Stimulated activated naive CD8-positive, alpha-beta T cell treated with anti-CD3 and anti-CD28 coated beads, Interleukin-15, amount 100 ng/mL, for 72 hours (primary cell): ENCODE measurements at regions not wholly inside any gene's neighbourhood (a gene's known extent, or its start where the extent isn't known, plus 50 kb on each side); places are given as distances from the start of the nearest gene placed in this dataset.

ENCODE experiments used
- ATAC-seq: fragments of 150-1000 bp; cut with Tn5 transposase; 2 replicates; pipeline ENCODE4 v1.10.0; 2021; ENCODE audit warnings: mild to moderate bottlenecking, moderate library complexity
- DNase-seq, 2 donors: peaks; one replicate each; pipeline ENCODE4 v3.0.0; 2021 to 2022
- H3K27ac Mint-ChIP-seq, 2 donors: one replicate each; pipeline ENCODE4 v1.8.0; 2022; ENCODE audit warnings: mild to moderate bottlenecking in 2 of 2, mixed read lengths in 2 of 2, moderate library complexity in 2 of 2
- H3K27me3 Mint-ChIP-seq: one replicate; pipeline ENCODE4 v1.8.0; 2022; ENCODE audit warnings: mixed read lengths
- H3K4me1 Mint-ChIP-seq: one replicate; pipeline ENCODE4 v1.8.0; 2022; ENCODE audit warnings: mild to moderate bottlenecking, mixed read lengths
- H3K4me3 Mint-ChIP-seq, 2 donors: one replicate each; pipeline ENCODE4 v1.8.0; 2022; ENCODE audit warnings: mild to moderate bottlenecking in 2 of 2, mixed read lengths in 2 of 2, moderate library complexity in 1 of 2
- H3K9me3 Mint-ChIP-seq, 2 donors: one replicate each; pipeline ENCODE4 v1.8.0; 2022; ENCODE audit warnings: mixed read lengths in 2 of 2

- ATAC-seq (no peak), DNase-seq (no peak)
- Mint-ChIP-seq H3K27me3 (no peaks in the 10 kb centered on the region), H3K4me3 (no peak overlapping the region), H3K4me1 (peaks cover 17% of the 10 kb centered on the region), H3K9me3 (peaks cover 4 to 12% of the 10 kb centered on the region in 2 donors), H3K27ac (no peak overlapping the region)
Measured at GRCh38 chr10:88023676-88024075, 160.3 kb downstream of the PTEN start.

- H3K27me3 Mint-ChIP-seq = no peaks in the 10 kb centered on the region
- H3K27ac Mint-ChIP-seq = no peak overlapping the region
- H3K4me3 Mint-ChIP-seq = no peak overlapping the region
- ATAC-seq (no peak), DNase-seq (no peak)
- peaks cover 20% of the 10 kb centered on the region for H3K4me1 Mint-ChIP-seq
- peaks cover 2 to 4% of the 10 kb centered on the region in 2 donors for H3K9me3 Mint-ChIP-seq
Measured at GRCh38 chr10:88026031-88026430, 162.6 kb downstream of the PTEN start.

GRCh38 chr10:88027570-88027969, 164.1 kb downstream of the PTEN start:
- no peak overlapping the region for H3K4me3 Mint-ChIP-seq
- no peak overlapping the region for H3K27ac Mint-ChIP-seq
- DNase-seq (no peak), ATAC-seq (no peak)
- peaks cover 24% of the 10 kb centered on the region for H3K4me1 Mint-ChIP-seq
- no peaks in the 10 kb centered on the region for H3K9me3 Mint-ChIP-seq
- no peaks in the 10 kb centered on the region for H3K27me3 Mint-ChIP-seq

GRCh38 chr10:88028072-88028471, 164.6 kb downstream of the PTEN start:
- ATAC-seq (no peak), DNase-seq (no peak)
- Mint-ChIP-seq H3K4me3 (no peak overlapping the region), H3K9me3 (no peaks in the 10 kb centered on the region), H3K4me1 (peaks cover 19% of the 10 kb centered on the region), H3K27me3 (no peaks in the 10 kb centered on the region), H3K27ac (no peak overlapping the region)

- H3K27me3 Mint-ChIP-seq = no peaks in the 10 kb centered on the region
- ATAC-seq = no peak
- H3K27ac Mint-ChIP-seq = no peak overlapping the region
- peaks cover 17% of the 10 kb centered on the region for H3K4me1 Mint-ChIP-seq
- no peaks in the 10 kb centered on the region for H3K9me3 Mint-ChIP-seq
- DNase-seq = no peak
- no peak overlapping the region for H3K4me3 Mint-ChIP-seq
Measured at GRCh38 chr10:88028654-88029053, 165.2 kb downstream of the PTEN start.

GRCh38 chr10:88032566-88032965, 169.1 kb downstream of the PTEN start:
- Mint-ChIP-seq H3K27me3 (no peaks in the 10 kb centered on the region), H3K4me3 (no peak overlapping the region), H3K27ac (no peak overlapping the region), H3K9me3 (no peaks in the 10 kb centered on the region), H3K4me1 (peaks cover 23% of the 10 kb centered on the region)
- no peak for DNase-seq
- no peak for ATAC-seq

- DNase-seq = no peak
- H3K4me3 Mint-ChIP-seq = no peak overlapping the region
- ATAC-seq = no peak
- H3K9me3 Mint-ChIP-seq = no peaks in the 10 kb centered on the region
- no peak overlapping the region for H3K27ac Mint-ChIP-seq
- H3K4me1 Mint-ChIP-seq = peaks cover 23% of the 10 kb centered on the region
- H3K27me3 Mint-ChIP-seq = no peaks in the 10 kb centered on the region
Measured at GRCh38 chr10:88033385-88033784, 170.0 kb downstream of the PTEN start.

- Mint-ChIP-seq H3K4me3 (no peak overlapping the region), H3K9me3 (no peaks in the 10 kb centered on the region), H3K27me3 (no peaks in the 10 kb centered on the region), H3K4me1 (peaks cover 27% of the 10 kb centered on the region), H3K27ac (no peak overlapping the region)
- ATAC-seq (no peak), DNase-seq (no peak)
Measured at GRCh38 chr10:88033793-88034192, 170.4 kb downstream of the PTEN start.

GRCh38 chr10:88036126-88036525, 172.7 kb downstream of the PTEN start:
- H3K9me3 Mint-ChIP-seq = no peaks in the 10 kb centered on the region
- no peaks in the 10 kb centered on the region for H3K27me3 Mint-ChIP-seq

GRCh38 chr10:88037623-88038022, 174.2 kb downstream of the PTEN start:
- H3K4me3 Mint-ChIP-seq = peak overlapping the region; percentile 2 to 20
- no peaks in the 10 kb centered on the region for H3K27me3 Mint-ChIP-seq
- peaks cover 21% of the 10 kb centered on the region for H3K4me1 Mint-ChIP-seq
- H3K9me3 Mint-ChIP-seq = no peaks in the 10 kb centered on the region
- ATAC-seq = no peak
- DNase-seq = no peak
- no peak overlapping the region for H3K27ac Mint-ChIP-seq

More at GRCh38 chr10:88036126-88036525, 172.7 kb downstream of the PTEN start:
- no peak overlapping the region for H3K27ac Mint-ChIP-seq
- ATAC-seq (no peak), DNase-seq (no peak)
- no peak overlapping the region for H3K4me3 Mint-ChIP-seq
- peaks cover 24% of the 10 kb centered on the region for H3K4me1 Mint-ChIP-seq

- DNase-seq (no peak), ATAC-seq (no peak)
- H3K4me3 Mint-ChIP-seq = no peak overlapping the region
- H3K27ac Mint-ChIP-seq = no peak overlapping the region
- H3K27me3 Mint-ChIP-seq = no peaks in the 10 kb centered on the region
- H3K4me1 Mint-ChIP-seq = peaks cover 21% of the 10 kb centered on the region
- H3K9me3 Mint-ChIP-seq = no peaks in the 10 kb centered on the region
Measured at GRCh38 chr10:88038268-88038667, 174.8 kb downstream of the PTEN start.

GRCh38 chr10:88039496-88040200, 176.2 kb downstream of the PTEN start:
- DNase-seq (no peak), ATAC-seq (no peak)
- Mint-ChIP-seq H3K4me3 (no peak overlapping the region), H3K27me3 (no peaks in the 10 kb centered on the region), H3K9me3 (no peaks in the 10 kb centered on the region), H3K27ac (no peak overlapping the region), H3K4me1 (peaks cover 21% of the 10 kb centered on the region)

GRCh38 chr10:88041243-88042159, 178.1 kb downstream of the PTEN start:
- no peak for ATAC-seq
- DNase-seq = no peak
- Mint-ChIP-seq H3K9me3 (peaks cover 4 to 7% of the 10 kb centered on the region in 2 donors), H3K27ac (no peak overlapping the region), H3K27me3 (peaks cover 11% of the 10 kb centered on the region), H3K4me1 (peaks cover 32% of the 10 kb centered on the region), H3K4me3 (no peak overlapping the region)

GRCh38 chr10:88042160-88043100, 179.0 kb downstream of the PTEN start:
- Mint-ChIP-seq H3K27ac (no peak overlapping the region), H3K4me3 (no peak overlapping the region), H3K4me1 (peaks cover 25% of the 10 kb centered on the region), H3K27me3 (peaks cover 11% of the 10 kb centered on the region), H3K9me3 (peaks cover 7 to 13% of the 10 kb centered on the region in 2 donors)
- ATAC-seq = no peak
- DNase-seq = no peak

- Mint-ChIP-seq H3K27ac (no peak overlapping the region), H3K9me3 (peaks cover 7 to 13% of the 10 kb centered on the region in 2 donors), H3K27me3 (peaks cover 11% of the 10 kb centered on the region), H3K4me3 (no peak overlapping the region), H3K4me1 (peaks cover 10% of the 10 kb centered on the region)
- ATAC-seq (no peak), DNase-seq (no peak)
Measured at GRCh38 chr10:88045096-88045495, 181.7 kb downstream of the PTEN start.
